HG02588 (cell line): ENCODE measurements at regions not wholly inside any gene's neighbourhood (a gene's known extent, or its start where the extent isn't known, plus 50 kb on each side); places are given as distances from the start of the nearest gene placed in this dataset.
"Not testable (repeated sequence)": the region's sequence is repeated elsewhere in the genome, so short reads cannot be mapped to it uniquely, and the experiment has no call there.

Experiments used
- ATAC-seq: cut with Tn5 transposase; IDR thresholded peaks from one replicate; pipeline ENCODE4 v1.9.1; 2021; ENCODE audit warnings: mild to moderate bottlenecking, moderate library complexity; ENCODE audit not compliant: unreplicated experiment

- no peak for ATAC-seq
Measured at GRCh38 chr4:159906051-159906450, 803.2 kb downstream of the RAPGEF2 start.

- no peak for ATAC-seq
Measured at GRCh38 chr4:159906517-159906916, 803.6 kb downstream of the RAPGEF2 start.

GRCh38 chr4:159910721-159911120, 807.8 kb downstream of the RAPGEF2 start:
- ATAC-seq = no peak

GRCh38 chr4:159922119-159922518, 819.2 kb downstream of the RAPGEF2 start:
- no peak for ATAC-seq

GRCh38 chr4:159925770-159926169, 822.9 kb downstream of the RAPGEF2 start:
- ATAC-seq = no peak

- no peak for ATAC-seq
Measured at GRCh38 chr4:159926871-159927270, 824.0 kb downstream of the RAPGEF2 start.

GRCh38 chr4:159927781-159928180, 824.9 kb downstream of the RAPGEF2 start:
- no peak for ATAC-seq

- not testable (repeated sequence) for ATAC-seq
Measured at GRCh38 chr4:159934602-159935001, 831.7 kb downstream of the RAPGEF2 start.

GRCh38 chr4:159937595-159937994, 834.7 kb downstream of the RAPGEF2 start:
- ATAC-seq = peak; percentile 87

- ATAC-seq = not testable (repeated sequence)
Measured at GRCh38 chr4:159939681-159940080, 836.8 kb downstream of the RAPGEF2 start.

GRCh38 chr4:159941076-159941475, 838.2 kb downstream of the RAPGEF2 start:
- ATAC-seq = no peak

- no peak for ATAC-seq
Measured at GRCh38 chr4:159944477-159944876, 841.6 kb downstream of the RAPGEF2 start.

GRCh38 chr4:159946983-159947615, 844.2 kb downstream of the RAPGEF2 start:
- no peak for ATAC-seq

GRCh38 chr4:159950707-159951106, 847.8 kb downstream of the RAPGEF2 start:
- ATAC-seq = no peak

GRCh38 chr4:159966746-159967145, 863.9 kb downstream of the RAPGEF2 start:
- no peak for ATAC-seq

GRCh38 chr4:159976871-159977482, 874.1 kb downstream of the RAPGEF2 start:
- not testable (repeated sequence) for ATAC-seq

GRCh38 chr4:159977907-159978617, 875.2 kb downstream of the RAPGEF2 start:
- ATAC-seq = no peak

GRCh38 chr4:159979351-159979750, 876.5 kb downstream of the RAPGEF2 start:
- no peak for ATAC-seq

GRCh38 chr4:159979953-159980352, 877.1 kb downstream of the RAPGEF2 start:
- ATAC-seq = no peak

GRCh38 chr4:159980826-159981468, 878.1 kb downstream of the RAPGEF2 start:
- ATAC-seq = no peak

- no peak for ATAC-seq
Measured at GRCh38 chr4:159981469-159981856, 878.6 kb downstream of the RAPGEF2 start.

- no peak for ATAC-seq
Measured at GRCh38 chr4:159983082-159983481, 880.2 kb downstream of the RAPGEF2 start.
